Brain microvascular endothelial cell (primary cell): ENCODE measurements at regions not wholly inside any gene's neighbourhood (a gene's known extent, or its start where the extent isn't known, plus 50 kb on each side); places are given as distances from the start of the nearest gene placed in this dataset.

Experiments
- DNase-seq: peaks from one replicate; pipeline ENCODE4 v3.0.0-alpha.2; 2020
- H3K27ac ChIP-seq: fragments of 250-450 bp; sonication (Bioruptor Pico); 2 replicates; pipeline ENCODE4 v1.5.1; 2020; ENCODE audit warnings: mild to moderate bottlenecking, moderate library complexity
- H3K27me3 ChIP-seq: fragments of 250-450 bp; sonication (Bioruptor Pico); replicated peaks from 2 replicates; pipeline ENCODE4 v1.5.1; 2020; ENCODE audit warnings: mild to moderate bottlenecking
- H3K36me3 ChIP-seq: fragments of 250-450 bp; sonication (Bioruptor Pico); replicated peaks from 2 replicates; pipeline ENCODE4 v1.5.1; 2020; ENCODE audit warnings: mild to moderate bottlenecking
- H3K4me3 ChIP-seq: 2 replicates; pipeline ENCODE4 v1.5.1; 2011; ENCODE audit warnings: low read depth, mild to moderate bottlenecking, control low read depth, low read length, moderate library complexity
- in situ Hi-C: cut with HindIII; loops from 2 replicates; pipeline ENCODE4 v1.10.0; 2017; ENCODE audit warnings: low sequenced_read_pairs, low pct_ligation_motif_present
- TF ChIP-seq, protein P1 (sequence below): IDR thresholded peaks from 2 replicates; pipeline ENCODE4 v1.5.1; 2011; ENCODE audit warnings: low read depth, mild to moderate bottlenecking, moderate library complexity, low read length, control low read depth, inconsistent platforms; ENCODE audit errors: missing control alignments

- TF ChIP-seq, protein P1, sequence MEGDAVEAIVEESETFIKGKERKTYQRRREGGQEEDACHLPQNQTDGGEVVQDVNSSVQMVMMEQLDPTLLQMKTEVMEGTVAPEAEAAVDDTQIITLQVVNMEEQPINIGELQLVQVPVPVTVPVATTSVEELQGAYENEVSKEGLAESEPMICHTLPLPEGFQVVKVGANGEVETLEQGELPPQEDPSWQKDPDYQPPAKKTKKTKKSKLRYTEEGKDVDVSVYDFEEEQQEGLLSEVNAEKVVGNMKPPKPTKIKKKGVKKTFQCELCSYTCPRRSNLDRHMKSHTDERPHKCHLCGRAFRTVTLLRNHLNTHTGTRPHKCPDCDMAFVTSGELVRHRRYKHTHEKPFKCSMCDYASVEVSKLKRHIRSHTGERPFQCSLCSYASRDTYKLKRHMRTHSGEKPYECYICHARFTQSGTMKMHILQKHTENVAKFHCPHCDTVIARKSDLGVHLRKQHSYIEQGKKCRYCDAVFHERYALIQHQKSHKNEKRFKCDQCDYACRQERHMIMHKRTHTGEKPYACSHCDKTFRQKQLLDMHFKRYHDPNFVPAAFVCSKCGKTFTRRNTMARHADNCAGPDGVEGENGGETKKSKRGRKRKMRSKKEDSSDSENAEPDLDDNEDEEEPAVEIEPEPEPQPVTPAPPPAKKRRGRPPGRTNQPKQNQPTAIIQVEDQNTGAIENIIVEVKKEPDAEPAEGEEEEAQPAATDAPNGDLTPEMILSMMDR, result no peak
- Histone ChIP-seq H3K27ac (no peak overlapping the region), H3K4me3 (no peak overlapping the region), H3K36me3 (no peaks in the 10 kb centered on the region), H3K27me3 (no peaks in the 10 kb centered on the region)
- DNase-seq, result no peak
- in situ Hi-C loops, result no loop called here
Observed at GRCh38 chr2:164112105-164112504, 376.3 kb upstream of the FIGN start.

DNA sequence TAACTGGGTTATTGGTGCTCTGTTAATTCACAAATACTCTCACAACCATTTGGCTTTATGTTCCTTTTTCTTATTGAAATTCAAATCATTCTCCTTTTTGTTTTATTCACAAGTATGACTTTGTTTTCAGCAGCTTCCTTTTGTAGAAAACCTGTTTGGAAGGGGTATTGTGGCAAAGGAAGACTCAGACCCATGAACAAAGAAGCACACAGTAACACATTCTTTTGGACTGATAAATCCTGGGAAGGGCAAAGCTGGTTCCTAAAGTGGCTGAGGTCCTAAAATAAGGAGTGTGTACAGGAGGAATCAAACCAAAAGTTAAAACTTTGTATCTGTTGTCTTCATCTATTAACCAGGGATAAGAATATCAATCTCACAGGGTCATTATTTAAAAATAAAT is 374.7 kb upstream of the FIGN start:
- Histone ChIP-seq H3K36me3 (no peaks in the 10 kb centered on the region), H3K27me3 (no peaks in the 10 kb centered on the region), H3K27ac (no peak overlapping the region), H3K4me3 (no peak overlapping the region)
- no peak for DNase-seq
- TF ChIP-seq, protein P1, result no peak
- in situ Hi-C loops, result no loop called here

GRCh38 chr2:164109006-164109405 is 373.2 kb upstream of the FIGN start:
- no peaks in the 10 kb centered on the region for H3K27me3 ChIP-seq
- H3K4me3 ChIP-seq, result no peak overlapping the region
- in situ Hi-C loops, result no loop called here
- no peak for DNase-seq
- H3K36me3 ChIP-seq, result no peaks in the 10 kb centered on the region
- no peak overlapping the region for H3K27ac ChIP-seq
- TF ChIP-seq, protein P1, result no peak

- TF ChIP-seq, protein P1, result no peak
- Histone ChIP-seq H3K4me3 (no peak overlapping the region), H3K36me3 (no peaks in the 10 kb centered on the region), H3K27me3 (no peaks in the 10 kb centered on the region), H3K27ac (no peak overlapping the region)
- in situ Hi-C loops, result no loop called here
- DNase-seq, result no peak
Observed at GRCh38 chr2:164103271-164103670, 367.5 kb upstream of the FIGN start.

DNA sequence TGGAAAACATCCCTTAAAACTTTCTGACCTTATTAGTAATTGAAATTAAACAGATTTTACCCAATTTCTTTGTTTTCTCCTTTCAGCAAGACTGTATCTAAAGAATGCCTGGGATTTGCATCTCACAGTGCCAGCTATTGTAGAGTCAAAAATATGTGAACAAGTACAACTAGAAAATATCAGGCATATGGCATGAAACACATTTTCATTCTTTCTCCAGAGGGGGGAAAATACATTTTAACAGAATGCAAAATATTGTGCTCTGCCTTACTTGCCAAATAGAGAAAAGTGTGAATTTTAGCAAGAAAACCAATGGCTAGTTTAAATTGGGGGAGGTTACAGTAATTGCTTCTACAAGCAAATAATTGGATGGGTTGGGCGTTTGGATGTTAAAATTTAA is 366.6 kb upstream of the FIGN start:
- no peaks in the 10 kb centered on the region for H3K36me3 ChIP-seq
- TF ChIP-seq, protein P1, result no peak
- in situ Hi-C loops, result no loop called here
- no peak overlapping the region for H3K4me3 ChIP-seq
- no peak overlapping the region for H3K27ac ChIP-seq
- H3K27me3 ChIP-seq, result no peaks in the 10 kb centered on the region
- no peak for DNase-seq

GRCh38 chr2:164091673-164092072 is 355.9 kb upstream of the FIGN start:
- no peaks in the 10 kb centered on the region for H3K27me3 ChIP-seq
- no peak for DNase-seq
- no peaks in the 10 kb centered on the region for H3K36me3 ChIP-seq
- in situ Hi-C loops, result no loop called here
- no peak overlapping the region for H3K27ac ChIP-seq
- TF ChIP-seq, protein P1, result no peak
- H3K4me3 ChIP-seq, result no peak overlapping the region
